BLaER1 treated with 17β-estradiol and CSF1 and Interleukin-3, amounts not matched to agents 10 nM and 100 nM (cell line): ENCODE measurements at regions not wholly inside any gene's neighbourhood (a gene's known extent, or its start where the extent isn't known, plus 50 kb on each side); places are given as distances from the start of the nearest gene placed in this dataset.

Source experiments
- H3K27ac ChIP-seq, 11 experiments: shearing (Covaris generic); formaldehyde crosslinking; 2 replicates each; pipeline ENCODE4 v1.8.1; 2022
- H3K27me3 ChIP-seq, 11 experiments: shearing (Covaris generic); formaldehyde crosslinking; 2 replicates each; pipeline ENCODE4 v1.8.1; 2022
- H3K36me3 ChIP-seq, 11 experiments: shearing (Covaris generic); formaldehyde crosslinking; 2 replicates each; pipeline ENCODE4 v1.8.1; 2022
- H3K4me1 ChIP-seq, 10 experiments: shearing (Covaris generic); formaldehyde crosslinking; 2 replicates each; pipeline ENCODE4 v1.8.1; 2022
- H3K4me2 ChIP-seq, 11 experiments: shearing (Covaris generic); formaldehyde crosslinking; 2 replicates each; pipeline ENCODE4 v1.8.1; 2022
- H3K4me3 ChIP-seq, 10 experiments: shearing (Covaris generic); formaldehyde crosslinking; 2 replicates each; pipeline ENCODE4 v1.8.1; 2022
- H3K9ac ChIP-seq, 11 experiments: shearing (Covaris generic); formaldehyde crosslinking; 2 replicates each; pipeline ENCODE4 v1.8.1; 2022
- H3K9me3 ChIP-seq, 11 experiments: shearing (Covaris generic); formaldehyde crosslinking; replicated peaks in 1 of 11; 2 replicates each; pipeline ENCODE4 v1.8.1; 2022
- H4K20me1 ChIP-seq, 11 experiments: shearing (Covaris generic); formaldehyde crosslinking; 2 replicates each; pipeline ENCODE4 v1.8.1; 2022
- Cebpa-rat ChIP-seq, 11 experiments: shearing (Covaris generic); IDR thresholded peaks; 2 replicates each; pipeline ENCODE4 v1.8.1; 2022

GRCh38 chr4:56743550-56743949 lies 62.5 kb upstream of the HOPX start:
- peaks cover 0 to 22% (median 4%) of the 10 kb centered on the region in 10 experiments; a peak in 10 of 20 replicates for H3K4me1 ChIP-seq
- no peak for TF ChIP-seq Cebpa-rat (IDR thresholded peaks at IDR 0.05)
- no peaks in the 10 kb centered on the region for H3K36me3 ChIP-seq
- H4K20me1 ChIP-seq, result no peaks in the 10 kb centered on the region
- no peaks in the 10 kb centered on the region for H3K27me3 ChIP-seq
- no peaks in the 10 kb centered on the region for H3K9me3 ChIP-seq
- H3K27ac ChIP-seq, result no peak overlapping the region
- H3K9ac ChIP-seq, result no peak overlapping the region
- no peak overlapping the region for H3K4me3 ChIP-seq
- no peak overlapping the region for H3K4me2 ChIP-seq

- no peaks in the 10 kb centered on the region for H3K27me3 ChIP-seq
- H3K4me3 ChIP-seq, result no peak overlapping the region
- H3K9me3 ChIP-seq, result peaks cover 0 to 7% (median 0%) of the 10 kb centered on the region in 11 experiments; a peak in 2 of 22 replicates
- H3K27ac ChIP-seq, result no peak overlapping the region
- H3K4me2 ChIP-seq, result no peak overlapping the region
- no peaks in the 10 kb centered on the region for H3K36me3 ChIP-seq
- H3K4me1 ChIP-seq, result peaks cover 0 to 19% (median 4%) of the 10 kb centered on the region in 10 experiments; a peak in 10 of 20 replicates
- no peak overlapping the region for H3K9ac ChIP-seq
- no peaks in the 10 kb centered on the region for H4K20me1 ChIP-seq
- TF ChIP-seq Cebpa-rat (IDR thresholded peaks at IDR 0.05), result no peak
Measured at GRCh38 chr4:56742080-56742871, 61.2 kb upstream of the HOPX start.

GRCh38 chr4:56741595-56741994 lies 60.5 kb upstream of the HOPX start:
- H3K9me3 ChIP-seq, result peaks cover 0 to 7% (median 0%) of the 10 kb centered on the region in 11 experiments; a peak in 4 of 22 replicates
- no peak overlapping the region for H3K27ac ChIP-seq
- H3K4me2 ChIP-seq, result no peak overlapping the region
- no peaks in the 10 kb centered on the region for H3K27me3 ChIP-seq
- no peak overlapping the region for H3K4me3 ChIP-seq
- no peaks in the 10 kb centered on the region for H4K20me1 ChIP-seq
- no peak for TF ChIP-seq Cebpa-rat (IDR thresholded peaks at IDR 0.05)
- no peak overlapping the region for H3K9ac ChIP-seq
- no peaks in the 10 kb centered on the region for H3K36me3 ChIP-seq
- peaks cover 0 to 19% (median 4%) of the 10 kb centered on the region in 10 experiments; a peak in 10 of 20 replicates for H3K4me1 ChIP-seq

GRCh38 chr4:56739066-56739777 lies 58.1 kb upstream of the HOPX start:
- Histone ChIP-seq H3K4me1 (peaks cover 0 to 19% (median 4%) of the 10 kb centered on the region in 10 experiments; a peak in 9 of 20 replicates), H3K4me3 (no peak overlapping the region), H3K36me3 (no peaks in the 10 kb centered on the region), H3K27ac (no peak overlapping the region), H3K9ac (no peak overlapping the region), H3K4me2 (peak overlapping the region in 3 of 11 experiments; percentile 46 to 70 (median 66); a peak in 7 of 22 replicates), H3K9me3 (peaks cover 0 to 20% (median 13%) of the 10 kb centered on the region in 11 experiments; a peak in 17 of 22 replicates), H4K20me1 (no peaks in the 10 kb centered on the region), H3K27me3 (no peaks in the 10 kb centered on the region)
- no peak for TF ChIP-seq Cebpa-rat (IDR thresholded peaks at IDR 0.05)

GRCh38 chr4:56737666-56738065 lies 56.6 kb upstream of the HOPX start:
- Histone ChIP-seq H3K9ac (no peak overlapping the region), H3K27ac (no peak overlapping the region), H4K20me1 (no peaks in the 10 kb centered on the region), H3K27me3 (no peaks in the 10 kb centered on the region), H3K9me3 (peaks cover 0 to 20% (median 13%) of the 10 kb centered on the region in 11 experiments; a peak in 17 of 22 replicates), H3K4me2 (no peak overlapping the region), H3K36me3 (no peaks in the 10 kb centered on the region), H3K4me3 (no peak overlapping the region), H3K4me1 (peaks cover 0 to 19% (median 4%) of the 10 kb centered on the region in 10 experiments; a peak in 9 of 20 replicates)
- TF ChIP-seq Cebpa-rat (IDR thresholded peaks at IDR 0.05), result no peak

- H3K27me3 ChIP-seq, result no peaks in the 10 kb centered on the region
- H3K27ac ChIP-seq, result no peak overlapping the region
- H3K4me3 ChIP-seq, result no peak overlapping the region
- H3K4me1 ChIP-seq, result peaks cover 0 to 19% (median 5%) of the 10 kb centered on the region in 10 experiments; a peak in 9 of 20 replicates
- H3K9me3 ChIP-seq, result peaks cover 0 to 20% (median 13%) of the 10 kb centered on the region in 11 experiments; a peak in 17 of 22 replicates
- no peaks in the 10 kb centered on the region for H4K20me1 ChIP-seq
- no peak overlapping the region for H3K9ac ChIP-seq
- no peak for TF ChIP-seq Cebpa-rat (IDR thresholded peaks at IDR 0.05)
- no peak overlapping the region for H3K4me2 ChIP-seq
- no peaks in the 10 kb centered on the region for H3K36me3 ChIP-seq
Measured at GRCh38 chr4:56733352-56733751, 52.3 kb upstream of the HOPX start.

- Histone ChIP-seq H3K27me3 (no peaks in the 10 kb centered on the region), H3K9me3 (peaks cover 0 to 17% (median 13%) of the 10 kb centered on the region in 11 experiments; a peak in 17 of 22 replicates), H4K20me1 (no peaks in the 10 kb centered on the region), H3K9ac (no peak overlapping the region), H3K27ac (peak overlapping the region in 2 of 11 experiments; percentile 17 to 24; a peak in 2 of 22 replicates), H3K36me3 (no peaks in the 10 kb centered on the region), H3K4me2 (peak overlapping the region in 4 of 11 experiments; percentile 56 to 77 (median 61); a peak in 9 of 22 replicates), H3K4me3 (no peak overlapping the region), H3K4me1 (peaks cover 0 to 21% (median 5%) of the 10 kb centered on the region in 10 experiments; a peak in 9 of 20 replicates)
- TF ChIP-seq Cebpa-rat (IDR thresholded peaks at IDR 0.05), result no peak
Measured at GRCh38 chr4:56732301-56732700, 51.2 kb upstream of the HOPX start.

GRCh38 chr4:56731857-56732256 lies 50.8 kb upstream of the HOPX start:
- Histone ChIP-seq H3K4me1 (peaks cover 0 to 21% (median 5%) of the 10 kb centered on the region in 10 experiments; a peak in 9 of 20 replicates), H3K27me3 (no peaks in the 10 kb centered on the region), H3K36me3 (no peaks in the 10 kb centered on the region), H3K27ac (peak overlapping the region in 2 of 11 experiments; percentile 17 to 24; a peak in 3 of 22 replicates), H3K4me3 (no peak overlapping the region), H3K9me3 (peaks cover 0 to 17% (median 13%) of the 10 kb centered on the region in 11 experiments; a peak in 17 of 22 replicates), H4K20me1 (no peaks in the 10 kb centered on the region), H3K9ac (no peak overlapping the region), H3K4me2 (peak overlapping the region in 4 of 11 experiments; percentile 56 to 77 (median 61); a peak in 9 of 22 replicates)
- no peak for TF ChIP-seq Cebpa-rat (IDR thresholded peaks at IDR 0.05)
